Kidney epithelial cell (primary cell): ENCODE measurements at regions not wholly inside any gene's neighbourhood (a gene's known extent, or its start where the extent isn't known, plus 50 kb on each side); places are given as distances from the start of the nearest gene placed in this dataset.
A peak's percentile ranks its signal among the peaks of the same experiment; 100 is the strongest.

Experiments used
- DNase-seq: peaks from one replicate; pipeline ENCODE4 v3.0.0-alpha.2; 2010; ENCODE audit warnings: low read depth
- H3K27me3 ChIP-seq: 2 replicates; pipeline ENCODE4 v1.6.0; 2011; ENCODE audit warnings: low read length; ENCODE audit not compliant: control insufficient read depth, insufficient read depth
- H3K36me3 ChIP-seq: 2 replicates; pipeline ENCODE4 v1.5.1; 2011; ENCODE audit warnings: low read length; ENCODE audit not compliant: control insufficient read depth, insufficient read depth
- H3K4me3 ChIP-seq: 2 replicates; pipeline ENCODE4 v1.5.1; 2011; ENCODE audit warnings: low read depth, mild to moderate bottlenecking, control low read depth, low read length
- TF ChIP-seq, protein P1 (sequence below): IDR thresholded peaks from 2 replicates; pipeline ENCODE4 v1.5.1; 2011; ENCODE audit warnings: mild to moderate bottlenecking, moderate library complexity, low read length, control low read depth, inconsistent platforms; ENCODE audit not compliant: insufficient read depth, poor library complexity, severe bottlenecking

DNA sequence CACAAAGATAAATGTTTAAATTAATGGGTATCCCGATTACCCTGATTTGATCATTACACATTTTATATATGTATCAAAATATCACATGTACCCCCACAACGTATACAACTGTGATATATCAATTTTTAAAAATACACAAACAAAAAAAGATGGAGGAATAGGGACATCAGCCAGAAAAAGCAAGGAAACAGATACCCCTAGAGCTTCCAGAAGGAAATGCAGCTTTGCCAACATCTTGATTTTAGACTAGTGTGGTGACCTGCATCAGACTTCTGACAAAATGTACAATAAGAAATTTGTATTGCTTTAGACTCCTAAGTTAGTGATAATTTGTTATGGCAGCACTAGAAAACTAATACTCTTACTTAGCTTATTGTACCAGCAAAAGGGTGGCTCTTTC lies 483.8 kb downstream of the TUSC7 start:
- no peaks in the 10 kb centered on the region for H3K36me3 ChIP-seq
- TF ChIP-seq, protein P1, sequence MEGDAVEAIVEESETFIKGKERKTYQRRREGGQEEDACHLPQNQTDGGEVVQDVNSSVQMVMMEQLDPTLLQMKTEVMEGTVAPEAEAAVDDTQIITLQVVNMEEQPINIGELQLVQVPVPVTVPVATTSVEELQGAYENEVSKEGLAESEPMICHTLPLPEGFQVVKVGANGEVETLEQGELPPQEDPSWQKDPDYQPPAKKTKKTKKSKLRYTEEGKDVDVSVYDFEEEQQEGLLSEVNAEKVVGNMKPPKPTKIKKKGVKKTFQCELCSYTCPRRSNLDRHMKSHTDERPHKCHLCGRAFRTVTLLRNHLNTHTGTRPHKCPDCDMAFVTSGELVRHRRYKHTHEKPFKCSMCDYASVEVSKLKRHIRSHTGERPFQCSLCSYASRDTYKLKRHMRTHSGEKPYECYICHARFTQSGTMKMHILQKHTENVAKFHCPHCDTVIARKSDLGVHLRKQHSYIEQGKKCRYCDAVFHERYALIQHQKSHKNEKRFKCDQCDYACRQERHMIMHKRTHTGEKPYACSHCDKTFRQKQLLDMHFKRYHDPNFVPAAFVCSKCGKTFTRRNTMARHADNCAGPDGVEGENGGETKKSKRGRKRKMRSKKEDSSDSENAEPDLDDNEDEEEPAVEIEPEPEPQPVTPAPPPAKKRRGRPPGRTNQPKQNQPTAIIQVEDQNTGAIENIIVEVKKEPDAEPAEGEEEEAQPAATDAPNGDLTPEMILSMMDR: peak; percentile 41
- H3K4me3 ChIP-seq: no peak overlapping the region
- no peaks in the 10 kb centered on the region for H3K27me3 ChIP-seq
- no peak for DNase-seq

DNA sequence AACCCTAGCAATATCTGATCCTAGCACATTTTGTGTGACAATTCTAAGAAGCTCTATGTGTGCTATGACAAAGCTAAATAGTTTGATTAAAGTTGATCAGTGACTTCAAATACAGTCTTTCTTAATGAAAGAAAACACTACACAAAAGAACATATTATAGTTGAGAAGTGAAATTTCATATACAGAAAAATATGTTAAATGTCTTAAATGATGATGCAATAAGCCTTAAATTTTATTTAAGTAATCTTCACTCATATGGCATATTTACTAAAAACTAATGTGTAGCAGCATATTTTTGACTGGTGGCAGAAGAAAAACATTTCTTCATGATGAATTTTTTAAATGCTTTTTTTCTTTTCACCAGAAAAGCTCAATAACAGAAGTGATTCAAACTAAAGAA lies 485.5 kb downstream of the TUSC7 start:
- no peaks in the 10 kb centered on the region for H3K36me3 ChIP-seq
- no peaks in the 10 kb centered on the region for H3K27me3 ChIP-seq
- DNase-seq: no peak
- H3K4me3 ChIP-seq: no peak overlapping the region
- TF ChIP-seq, protein P1: no peak

DNA sequence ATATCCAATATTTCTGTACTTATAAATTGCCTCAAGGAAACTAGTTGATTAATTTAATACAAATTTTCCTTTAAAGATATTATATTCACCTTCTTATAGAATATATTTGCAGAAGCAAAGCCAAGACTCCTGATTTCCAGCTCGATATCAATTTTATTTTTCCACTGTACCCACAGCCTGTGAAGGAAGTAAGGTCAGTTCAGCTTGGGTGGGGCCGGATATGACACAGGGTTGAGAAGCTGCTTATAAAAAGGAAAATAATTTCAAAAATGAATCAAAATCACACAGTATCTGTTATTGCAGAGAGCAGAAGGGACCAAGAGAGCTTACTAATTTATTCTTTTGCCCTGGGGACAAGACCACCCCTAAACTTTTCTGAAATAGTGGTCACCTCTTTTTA lies 491.4 kb downstream of the TUSC7 start:
- TF ChIP-seq, protein P1: no peak
- DNase-seq: no peak
- H3K4me3 ChIP-seq: no peak overlapping the region
- H3K36me3 ChIP-seq: no peaks in the 10 kb centered on the region
- H3K27me3 ChIP-seq: no peaks in the 10 kb centered on the region

DNA sequence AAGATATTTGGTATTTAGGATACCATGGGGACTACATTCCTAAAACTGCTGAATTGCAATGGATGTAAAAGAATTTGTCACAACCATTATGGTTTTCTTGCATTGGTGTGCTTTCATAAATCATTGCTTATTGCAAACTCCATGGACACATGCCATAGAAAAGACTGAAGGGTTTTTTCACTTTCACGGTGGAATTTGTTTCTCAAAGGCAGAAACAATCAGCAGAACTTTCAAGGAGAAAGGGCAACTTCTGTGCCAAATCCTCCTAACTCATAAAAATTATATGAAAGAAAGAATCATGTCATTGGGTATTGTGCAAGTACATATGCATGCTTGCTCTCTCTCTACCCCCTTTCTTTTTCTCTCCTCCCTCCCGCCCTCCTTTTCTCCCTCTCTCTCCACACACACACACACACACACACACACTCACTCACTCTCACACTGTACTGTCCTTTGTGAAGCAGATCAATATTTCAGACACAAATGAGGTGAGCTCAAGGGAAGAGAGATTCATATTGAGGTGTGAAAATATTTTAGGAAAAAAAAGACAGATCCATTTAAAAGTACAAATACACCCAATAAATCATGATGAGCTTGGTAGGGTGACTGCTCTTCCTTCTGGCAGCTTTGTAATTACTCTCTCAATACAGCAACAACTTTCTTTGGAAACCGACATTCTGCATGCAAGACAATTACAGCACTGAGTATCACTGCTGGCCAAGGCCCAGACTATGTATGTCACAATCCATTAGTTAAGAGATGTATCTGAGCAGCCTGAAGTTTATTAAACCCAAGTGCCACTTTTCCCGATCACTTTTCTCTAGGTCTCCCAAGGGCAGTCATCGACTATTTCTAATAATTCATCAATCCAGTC lies 492.6 kb downstream of the TUSC7 start:
- Histone ChIP-seq H3K36me3 (no peaks in the 10 kb centered on the region), H3K27me3 (no peaks in the 10 kb centered on the region), H3K4me3 (no peak overlapping the region)
- TF ChIP-seq, protein P1: no peak
- no peak for DNase-seq

DNA sequence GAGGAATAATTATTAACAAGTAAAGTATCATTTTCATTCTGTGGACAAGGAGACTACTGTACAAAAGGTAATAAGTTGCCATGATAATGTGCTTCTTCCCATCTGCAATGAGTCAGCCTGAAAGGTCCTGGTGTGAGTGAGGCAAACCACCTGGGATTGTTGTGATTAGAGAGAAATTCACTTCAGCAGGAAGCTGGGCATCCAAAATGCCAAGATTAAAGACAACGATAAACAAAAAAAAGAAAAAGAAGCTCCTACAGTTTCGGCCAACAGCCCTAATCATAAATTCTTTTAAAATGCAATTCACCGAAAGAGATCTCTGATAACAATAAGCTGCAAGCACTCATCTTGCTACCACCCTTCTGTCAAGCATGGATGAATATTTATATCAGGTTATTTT lies 507.8 kb downstream of the TUSC7 start:
- peak; percentile 37 for DNase-seq
- Histone ChIP-seq H3K36me3 (no peaks in the 10 kb centered on the region), H3K4me3 (no peak overlapping the region), H3K27me3 (no peaks in the 10 kb centered on the region)
- TF ChIP-seq, protein P1: no peak
